IPS-18a (cell line): ENCODE measurements at regions not wholly inside any gene's neighbourhood (a gene's known extent, or its start where the extent isn't known, plus 50 kb on each side); places are given as distances from the start of the nearest gene placed in this dataset.

ENCODE experiments used
- H3K27ac ChIP-seq: one replicate; pipeline ENCODE4 v1.5.1; 2013; ENCODE audit warnings: low read length
- H3K27me3 ChIP-seq: one replicate; pipeline ENCODE4 v1.6.1; 2013; ENCODE audit warnings: mild to moderate bottlenecking, low read length; ENCODE audit not compliant: control insufficient read depth, insufficient read depth
- H3K36me3 ChIP-seq: one replicate; pipeline ENCODE4 v1.6.1; 2013; ENCODE audit warnings: low read depth, low read length; ENCODE audit not compliant: control insufficient read depth
- H3K4me1 ChIP-seq: one replicate; pipeline ENCODE4 v1.6.1; 2013; ENCODE audit warnings: low read depth, low read length; ENCODE audit not compliant: control insufficient read depth
- H3K4me3 ChIP-seq: one replicate; pipeline ENCODE4 v1.5.1; 2013; ENCODE audit warnings: low read length
- H3K9ac ChIP-seq: one replicate; pipeline ENCODE4 v1.6.1; 2013; ENCODE audit warnings: mild to moderate bottlenecking, low read length, moderate library complexity
- H3K9me3 ChIP-seq: one replicate; pipeline ENCODE4 v1.6.1; 2013; ENCODE audit warnings: low read depth, low read length; ENCODE audit not compliant: control insufficient read depth

GRCh38 chr5:148951612-148952011, 111.2 kb downstream of the SH3TC2 start:
- Histone ChIP-seq H3K4me1 (peaks cover 8% of the 10 kb centered on the region), H3K27ac (no peak overlapping the region)

GRCh38 chr5:148952097-148952867, 110.6 kb downstream of the SH3TC2 start:
- Histone ChIP-seq H3K4me3 (no peak overlapping the region), H3K27ac (no peak overlapping the region), H3K27me3 (no peaks in the 10 kb centered on the region), H3K36me3 (no peaks in the 10 kb centered on the region), H3K4me1 (peaks cover 14% of the 10 kb centered on the region), H3K9ac (no peak overlapping the region), H3K9me3 (no peaks in the 10 kb centered on the region)

More at GRCh38 chr5:148951612-148952011, 111.2 kb downstream of the SH3TC2 start:
- Histone ChIP-seq H3K4me3 (no peak overlapping the region), H3K9ac (no peak overlapping the region), H3K27me3 (no peaks in the 10 kb centered on the region), H3K36me3 (no peaks in the 10 kb centered on the region), H3K9me3 (no peaks in the 10 kb centered on the region)

GRCh38 chr5:148953711-148954110, 109.2 kb downstream of the SH3TC2 start:
- H3K27me3 ChIP-seq, result no peaks in the 10 kb centered on the region
- peaks cover 14% of the 10 kb centered on the region for H3K4me1 ChIP-seq
- H3K9me3 ChIP-seq, result no peaks in the 10 kb centered on the region
- no peaks in the 10 kb centered on the region for H3K36me3 ChIP-seq
- H3K9ac ChIP-seq, result no peak overlapping the region
- no peak overlapping the region for H3K4me3 ChIP-seq
- H3K27ac ChIP-seq, result no peak overlapping the region
